GM18517 (cell line): ENCODE measurements at regions not wholly inside any gene's neighbourhood (a gene's known extent, or its start where the extent isn't known, plus 50 kb on each side); places are given as distances from the start of the nearest gene placed in this dataset.

ENCODE experiments used
- ATAC-seq: cut with Tn5 transposase; IDR thresholded peaks from one replicate; pipeline ENCODE4 v1.9.1; 2021; ENCODE audit warnings: mild to moderate bottlenecking, moderate library complexity; ENCODE audit not compliant: unreplicated experiment

- no peak for ATAC-seq
Measured at GRCh38 chr7:9945131-9945530, 1028.5 kb upstream of the PHF14 start.

- no peak for ATAC-seq
Measured at GRCh38 chr7:9945857-9946256, 1027.8 kb upstream of the PHF14 start.

GRCh38 chr7:9955138-9955537, 1018.5 kb upstream of the PHF14 start:
- no peak for ATAC-seq

- ATAC-seq: no peak
Measured at GRCh38 chr7:9958486-9958885, 1015.2 kb upstream of the PHF14 start.

GRCh38 chr7:9960460-9960859, 1013.2 kb upstream of the PHF14 start:
- ATAC-seq: no peak

- ATAC-seq: no peak
Measured at GRCh38 chr7:9961161-9961922, 1012.3 kb upstream of the PHF14 start.

- no peak for ATAC-seq
Measured at GRCh38 chr7:9962742-9963141, 1010.9 kb upstream of the PHF14 start.

GRCh38 chr7:9978106-9979064, 995.3 kb upstream of the PHF14 start:
- ATAC-seq: no peak

GRCh38 chr7:9981742-9982349, 991.8 kb upstream of the PHF14 start:
- ATAC-seq: no peak

GRCh38 chr7:9983048-9983447, 990.6 kb upstream of the PHF14 start:
- no peak for ATAC-seq

GRCh38 chr7:10015687-10016086, 958.0 kb upstream of the PHF14 start:
- no peak for ATAC-seq

- no peak for ATAC-seq
Measured at GRCh38 chr7:10022480-10022879, 951.2 kb upstream of the PHF14 start.

- no peak for ATAC-seq
Measured at GRCh38 chr7:10022957-10023356, 950.7 kb upstream of the PHF14 start.

GRCh38 chr7:10034843-10035556, 938.7 kb upstream of the PHF14 start:
- ATAC-seq: no peak

- no peak for ATAC-seq
Measured at GRCh38 chr7:10036693-10037092, 937.0 kb upstream of the PHF14 start.

GRCh38 chr7:10038351-10038750, 935.3 kb upstream of the PHF14 start:
- no peak for ATAC-seq

- ATAC-seq: no peak
Measured at GRCh38 chr7:10040674-10041073, 933.0 kb upstream of the PHF14 start.

GRCh38 chr7:10070899-10071298, 902.8 kb upstream of the PHF14 start:
- no peak for ATAC-seq

GRCh38 chr7:10075866-10076265, 897.8 kb upstream of the PHF14 start:
- ATAC-seq: no peak

GRCh38 chr7:10076660-10077300, 896.9 kb upstream of the PHF14 start:
- ATAC-seq: no peak
